Erythroblast (primary cell): ENCODE measurements at regions not wholly inside any gene's neighbourhood (a gene's known extent, or its start where the extent isn't known, plus 50 kb on each side); places are given as distances from the start of the nearest gene placed in this dataset.

Experiments used
- GATA1 ChIP-seq: IDR thresholded peaks from 2 replicates; pipeline ENCODE4 v1.6.1; 2011; ENCODE audit warnings: low read depth, mild to moderate bottlenecking, control low read depth, low read length, moderate library complexity
- POLR2A ChIP-seq: IDR thresholded peaks from 2 replicates; pipeline ENCODE4 v1.6.1; 2011; ENCODE audit warnings: mild to moderate bottlenecking, low read length

- no peak for TF ChIP-seq POLR2A
- TF ChIP-seq GATA1, result no peak
Measured at GRCh38 chrX:82676386-82676785, 831.7 kb upstream of the POU3F4 start.
